Thoracic aorta (tissue), 2 donors: ENCODE measurements at regions not wholly inside any gene's neighbourhood (a gene's known extent, or its start where the extent isn't known, plus 50 kb on each side); places are given as distances from the start of the nearest gene placed in this dataset.

Source experiments
- ATAC-seq: fragments of 150-250 bp; one replicate; pipeline ENCODE4 v1.8.0; 2017; ENCODE audit warnings: low read depth; ENCODE audit not compliant: insufficient number of reproducible peaks, low FRiP score
- DNase-seq: peaks from one replicate; pipeline ENCODE4 v3.0.0-alpha.2; 2020; ENCODE audit warnings: low spot score
- H3K27ac ChIP-seq, 2 donors: fragments of 200-600 bp; sonication (generic); 1 replicate in 1 of 2; 2 replicates in 1 of 2; pipeline ENCODE4 v1.5.1; 2016; ENCODE audit warnings: mild to moderate bottlenecking in 2 of 2, moderate library complexity in 2 of 2
- H3K27me3 ChIP-seq: fragments of 200-600 bp; sonication (generic); replicated peaks from 2 replicates; pipeline ENCODE4 v1.6.0; 2016; ENCODE audit warnings: mild to moderate bottlenecking; ENCODE audit not compliant: insufficient read depth
- H3K36me3 ChIP-seq: fragments of 200-600 bp; sonication (generic); one replicate; pipeline ENCODE4 v1.5.1; 2016
- H3K4me1 ChIP-seq, 2 donors: fragments of 200-600 bp; sonication (generic); 1 replicate in 1 of 2; 2 replicates in 1 of 2; pipeline versions ENCODE4 v1.5.1 to v1.6.0; 2016; ENCODE audit warnings: low read depth in 2 of 2, mild to moderate bottlenecking in 1 of 2; ENCODE audit not compliant: control insufficient read depth in 1 of 2
- H3K4me3 ChIP-seq: fragments of 200-600 bp; sonication (generic); 2 replicates; pipeline ENCODE4 v1.5.1; 2016; ENCODE audit warnings: mild to moderate bottlenecking
- H3K9me3 ChIP-seq: fragments of 200-600 bp; sonication (generic); 2 replicates; pipeline ENCODE4 v1.5.1; 2016
- CTCF ChIP-seq: fragments of 200-600 bp; sonication (generic); IDR thresholded peaks from one replicate; pipeline ENCODE4 v1.5.1; 2019; ENCODE audit warnings: antibody characterized with exemption

- H3K27me3 ChIP-seq, result no peaks in the 10 kb centered on the region
- no peak for DNase-seq
- no peaks in the 10 kb centered on the region for H3K9me3 ChIP-seq
- H3K4me1 ChIP-seq, result no peaks in the 10 kb centered on the region
- ATAC-seq, result no peak
- TF ChIP-seq CTCF, result no peak
- no peak overlapping the region for H3K27ac ChIP-seq
- no peaks in the 10 kb centered on the region for H3K36me3 ChIP-seq
- H3K4me3 ChIP-seq, result no peak overlapping the region
These were observed 109.7 kb downstream of the P2RY1 start for GRCh38 chr3:152944671-152945070.

GRCh38 chr3:152945556-152945955, 110.6 kb downstream of the P2RY1 start:
- no peak for DNase-seq
- no peak overlapping the region for H3K27ac ChIP-seq
- no peak for TF ChIP-seq CTCF
- no peaks in the 10 kb centered on the region for H3K27me3 ChIP-seq
- no peak overlapping the region for H3K4me3 ChIP-seq
- no peaks in the 10 kb centered on the region for H3K36me3 ChIP-seq
- no peaks in the 10 kb centered on the region for H3K4me1 ChIP-seq
- no peak for ATAC-seq
- no peaks in the 10 kb centered on the region for H3K9me3 ChIP-seq

GRCh38 chr3:152957491-152957890, 122.6 kb downstream of the P2RY1 start:
- Histone ChIP-seq H3K36me3 (no peaks in the 10 kb centered on the region), H3K4me3 (no peak overlapping the region), H3K4me1 (no peaks in the 10 kb centered on the region), H3K27me3 (no peaks in the 10 kb centered on the region), H3K27ac (no peak overlapping the region), H3K9me3 (no peaks in the 10 kb centered on the region)
- no peak for ATAC-seq
- no peak for DNase-seq
- TF ChIP-seq CTCF, result no peak

GRCh38 chr3:152959307-152959706, 124.4 kb downstream of the P2RY1 start:
- Histone ChIP-seq H3K27me3 (no peaks in the 10 kb centered on the region), H3K27ac (no peak overlapping the region), H3K9me3 (no peaks in the 10 kb centered on the region), H3K4me1 (no peaks in the 10 kb centered on the region), H3K36me3 (no peaks in the 10 kb centered on the region), H3K4me3 (no peak overlapping the region)
- DNase-seq (no peak), ATAC-seq (no peak)
- no peak for TF ChIP-seq CTCF

GRCh38 chr3:152960684-152961083, 125.8 kb downstream of the P2RY1 start:
- no peaks in the 10 kb centered on the region for H3K9me3 ChIP-seq
- DNase-seq (no peak), ATAC-seq (no peak)
- TF ChIP-seq CTCF, result no peak
- H3K27ac ChIP-seq, result no peak overlapping the region
- H3K4me3 ChIP-seq, result no peak overlapping the region
- no peaks in the 10 kb centered on the region for H3K4me1 ChIP-seq
- no peaks in the 10 kb centered on the region for H3K27me3 ChIP-seq
- H3K36me3 ChIP-seq, result no peaks in the 10 kb centered on the region
